HEK293T (cell line): ENCODE measurements at regions not wholly inside any gene's neighbourhood (a gene's known extent, or its start where the extent isn't known, plus 50 kb on each side); places are given as distances from the start of the nearest gene placed in this dataset.

Experiments used
- ARNT ChIP-seq: fragments of 450-650 bp; IDR thresholded peaks from 2 replicates; pipeline ENCODE4 v1.6.1; 2017; ENCODE audit warnings: mild to moderate bottlenecking
- BHLHE40 ChIP-seq: fragments of 450-650 bp; IDR thresholded peaks from 2 replicates; pipeline ENCODE4 v1.6.1; 2016; ENCODE audit warnings: mild to moderate bottlenecking, moderate library complexity, borderline replicate concordance
- ELF4 ChIP-seq: fragments of 450-650 bp; IDR thresholded peaks from 2 replicates; pipeline ENCODE4 v1.6.1; 2017; ENCODE audit warnings: antibody characterized with exemption
- FOXA1 ChIP-seq: fragments of 450-650 bp; IDR thresholded peaks from 2 replicates; pipeline ENCODE4 v1.6.1; 2016; ENCODE audit warnings: mild to moderate bottlenecking
- HDGF ChIP-seq: fragments of 450-650 bp; IDR thresholded peaks from 2 replicates; pipeline ENCODE4 v1.6.1; 2017; ENCODE audit warnings: antibody characterized with exemption, borderline replicate concordance
- PKNOX1 ChIP-seq: fragments of 450-650 bp; IDR thresholded peaks from 2 replicates; pipeline ENCODE4 v1.6.1; 2016
- SP1 ChIP-seq: fragments of 450-650 bp; IDR thresholded peaks from 2 replicates; pipeline ENCODE4 v1.6.1; 2017
- ZNF384 ChIP-seq: fragments of 450-650 bp; IDR thresholded peaks from 2 replicates; pipeline ENCODE4 v1.6.1; 2016

GRCh38 chr1:238892612-238893011 is 493.8 kb upstream of the CHRM3 start:
- TF ChIP-seq ZNF384 (no peak), PKNOX1 (no peak), SP1 (no peak), ELF4 (no peak), BHLHE40 (no peak), HDGF (no peak), FOXA1 (no peak), ARNT (no peak)
